Astrocyte (in vitro differentiated cells and primary cell): ENCODE measurements at regions not wholly inside any gene's neighbourhood (a gene's known extent, or its start where the extent isn't known, plus 50 kb on each side); places are given as distances from the start of the nearest gene placed in this dataset.

Experiments
- DNase-seq: peaks from one replicate; pipeline ENCODE4 v3.0.0-alpha.2; 2010; ENCODE audit warnings: low read depth
- FAIRE-seq: peaks from 2 replicates; lab custom pipeline; 2011; peaks lifted over from hg19 to GRCh38; lab: Jason Lieb, UNC
- H2AFZ ChIP-seq: 2 replicates; pipeline ENCODE4 v1.6.0; 2012; ENCODE audit warnings: low read depth, low read length, inconsistent platforms
- H3K27ac ChIP-seq: 2 replicates; pipeline ENCODE4 v1.5.1; 2011; ENCODE audit warnings: low read depth, low read length, inconsistent platforms
- H3K27me3 ChIP-seq: 2 replicates; pipeline ENCODE4 v1.6.0; 2011; ENCODE audit warnings: low read length, inconsistent platforms; ENCODE audit not compliant: insufficient read depth
- H3K36me3 ChIP-seq: 2 replicates; pipeline ENCODE4 v1.5.1; 2011; ENCODE audit warnings: low read length, inconsistent platforms; ENCODE audit not compliant: insufficient read depth
- H3K4me1 ChIP-seq: 2 replicates; pipeline ENCODE4 v1.5.1; 2011; ENCODE audit warnings: low read length, inconsistent platforms; ENCODE audit not compliant: insufficient read depth
- H3K4me2 ChIP-seq: 2 replicates; pipeline ENCODE4 v1.6.0; 2012; ENCODE audit warnings: low read length, inconsistent platforms
- H3K4me3 ChIP-seq: 2 replicates; pipeline ENCODE4 v1.5.1; 2011; ENCODE audit warnings: low read depth, mild to moderate bottlenecking, low read length, inconsistent platforms; ENCODE audit not compliant: insufficient read depth
- H3K79me2 ChIP-seq: 2 replicates; pipeline ENCODE4 v1.6.0; 2012; ENCODE audit warnings: mild to moderate bottlenecking, low read length, inconsistent platforms; ENCODE audit not compliant: insufficient read depth
- H3K9ac ChIP-seq: 2 replicates; pipeline ENCODE4 v1.6.0; 2012; ENCODE audit warnings: mild to moderate bottlenecking, low read length, inconsistent platforms
- H3K9me3 ChIP-seq: 2 replicates; pipeline ENCODE4 v1.5.1; 2012; ENCODE audit warnings: low read depth, mild to moderate bottlenecking, low read length, inconsistent platforms; ENCODE audit not compliant: insufficient read depth
- H4K20me1 ChIP-seq: 2 replicates; pipeline ENCODE4 v1.6.0; 2012; ENCODE audit warnings: low read length, inconsistent platforms; ENCODE audit not compliant: insufficient read depth
- H3K27ac Mint-ChIP-seq: one replicate; pipeline ENCODE4 v1.8.0; 2021; ENCODE audit warnings: mild to moderate bottlenecking, mixed read lengths; ENCODE audit not compliant: unreplicated experiment
- H3K27me3 Mint-ChIP-seq: one replicate; pipeline ENCODE4 v1.8.0; 2021; ENCODE audit warnings: low read depth, mixed read lengths; ENCODE audit not compliant: unreplicated experiment
- H3K36me3 Mint-ChIP-seq: one replicate; pipeline ENCODE4 v1.8.0; 2021; ENCODE audit warnings: low read depth, mixed read lengths; ENCODE audit not compliant: unreplicated experiment
- H3K4me1 Mint-ChIP-seq: one replicate; pipeline ENCODE4 v1.8.0; 2021; ENCODE audit warnings: low read depth, mixed read lengths; ENCODE audit not compliant: unreplicated experiment
- H3K4me3 Mint-ChIP-seq: one replicate; pipeline ENCODE4 v1.8.0; 2021; ENCODE audit warnings: mild to moderate bottlenecking, moderate library complexity, mixed read lengths; ENCODE audit not compliant: unreplicated experiment
- H3K9me3 Mint-ChIP-seq: one replicate; pipeline ENCODE4 v1.8.0; 2021; ENCODE audit warnings: mild to moderate bottlenecking, mixed read lengths; ENCODE audit not compliant: unreplicated experiment
- EZH2 ChIP-seq: IDR thresholded peaks from 2 replicates; pipeline ENCODE4 v1.6.1; 2012; ENCODE audit warnings: mild to moderate bottlenecking, low read length, inconsistent platforms; ENCODE audit not compliant: insufficient read depth
- TF ChIP-seq, protein P1 (sequence below): IDR thresholded peaks from 2 replicates; pipeline ENCODE4 v1.5.1; 2011; ENCODE audit warnings: low read depth, mild to moderate bottlenecking, inconsistent platforms, low read length, moderate library complexity; ENCODE audit not compliant: insufficient read depth

DNA sequence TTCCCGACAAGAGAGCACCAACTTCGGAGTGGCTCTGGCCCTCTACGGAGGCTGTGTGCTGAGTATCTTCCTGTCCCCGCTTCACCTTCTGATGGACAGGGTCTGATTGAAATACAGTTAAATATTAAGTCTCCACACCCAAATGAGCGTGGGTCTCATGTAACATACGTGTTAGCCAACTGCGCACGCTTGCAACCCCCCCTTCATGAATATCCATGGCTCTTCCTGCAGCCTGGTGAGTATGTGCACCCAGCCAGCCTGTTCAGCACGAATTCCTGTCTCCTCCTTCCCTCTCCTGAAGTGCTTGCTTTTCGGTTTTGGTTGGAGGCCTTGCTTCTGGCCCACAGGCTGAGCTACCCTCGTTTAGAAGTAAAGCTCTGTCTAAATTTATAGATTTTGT, 102.9 kb upstream of the FRMD1 start:
- peaks cover 5% of the 10 kb centered on the region for H3K9me3 Mint-ChIP-seq
- TF ChIP-seq EZH2, result no peak
- TF ChIP-seq, protein P1, sequence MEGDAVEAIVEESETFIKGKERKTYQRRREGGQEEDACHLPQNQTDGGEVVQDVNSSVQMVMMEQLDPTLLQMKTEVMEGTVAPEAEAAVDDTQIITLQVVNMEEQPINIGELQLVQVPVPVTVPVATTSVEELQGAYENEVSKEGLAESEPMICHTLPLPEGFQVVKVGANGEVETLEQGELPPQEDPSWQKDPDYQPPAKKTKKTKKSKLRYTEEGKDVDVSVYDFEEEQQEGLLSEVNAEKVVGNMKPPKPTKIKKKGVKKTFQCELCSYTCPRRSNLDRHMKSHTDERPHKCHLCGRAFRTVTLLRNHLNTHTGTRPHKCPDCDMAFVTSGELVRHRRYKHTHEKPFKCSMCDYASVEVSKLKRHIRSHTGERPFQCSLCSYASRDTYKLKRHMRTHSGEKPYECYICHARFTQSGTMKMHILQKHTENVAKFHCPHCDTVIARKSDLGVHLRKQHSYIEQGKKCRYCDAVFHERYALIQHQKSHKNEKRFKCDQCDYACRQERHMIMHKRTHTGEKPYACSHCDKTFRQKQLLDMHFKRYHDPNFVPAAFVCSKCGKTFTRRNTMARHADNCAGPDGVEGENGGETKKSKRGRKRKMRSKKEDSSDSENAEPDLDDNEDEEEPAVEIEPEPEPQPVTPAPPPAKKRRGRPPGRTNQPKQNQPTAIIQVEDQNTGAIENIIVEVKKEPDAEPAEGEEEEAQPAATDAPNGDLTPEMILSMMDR, result no peak
- H3K9ac ChIP-seq, result no peak overlapping the region
- H3K27ac ChIP-seq, result no peak overlapping the region
- H4K20me1 ChIP-seq, result no peaks in the 10 kb centered on the region
- no peaks in the 10 kb centered on the region for H3K4me1 ChIP-seq
- FAIRE-seq (no peak), DNase-seq (no peak)
- no peak overlapping the region for H3K4me3 ChIP-seq
- H3K36me3 Mint-ChIP-seq, result peaks cover under 1% of the 10 kb centered on the region
- no peaks in the 10 kb centered on the region for H3K4me1 Mint-ChIP-seq
- no peaks in the 10 kb centered on the region for H3K9me3 ChIP-seq
- H3K27me3 ChIP-seq, result no peaks in the 10 kb centered on the region
- no peak overlapping the region for H3K4me3 Mint-ChIP-seq
- no peak overlapping the region for H3K4me2 ChIP-seq
- no peak overlapping the region for H2AFZ ChIP-seq
- peaks cover 51% of the 10 kb centered on the region for H3K27me3 Mint-ChIP-seq
- H3K36me3 ChIP-seq, result no peaks in the 10 kb centered on the region
- H3K79me2 ChIP-seq, result no peaks in the 10 kb centered on the region
- H3K27ac Mint-ChIP-seq, result no peak overlapping the region

DNA sequence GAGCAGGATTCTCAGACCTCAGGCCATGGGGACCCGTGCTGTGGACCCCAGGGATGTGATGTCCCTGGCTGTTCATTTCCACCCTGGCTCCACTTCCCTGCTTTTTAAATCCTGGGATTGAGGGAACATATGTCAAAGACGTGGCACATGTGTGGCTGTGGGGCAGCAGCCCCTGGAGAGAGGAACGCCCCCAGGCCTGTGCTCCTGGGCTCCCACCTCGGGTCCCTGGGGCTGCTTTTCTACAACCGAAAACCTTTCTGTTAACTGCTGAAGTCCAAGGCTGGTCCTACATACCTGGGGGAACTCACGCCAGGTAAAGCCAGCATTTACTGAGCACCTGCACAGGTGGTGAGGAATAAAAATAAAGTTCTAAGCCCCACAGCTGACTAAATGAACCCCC, 102.3 kb upstream of the FRMD1 start:
- TF ChIP-seq, protein P1, result no peak
- TF ChIP-seq EZH2, result no peak
- no peaks in the 10 kb centered on the region for H3K36me3 Mint-ChIP-seq
- H3K9me3 Mint-ChIP-seq, result peaks cover 5% of the 10 kb centered on the region
- Histone ChIP-seq H3K4me2 (no peak overlapping the region), H3K4me1 (no peaks in the 10 kb centered on the region), H3K27ac (no peak overlapping the region), H3K27me3 (no peaks in the 10 kb centered on the region), H2AFZ (no peak overlapping the region), H3K4me3 (no peak overlapping the region), H3K79me2 (no peaks in the 10 kb centered on the region), H3K9ac (no peak overlapping the region), H3K9me3 (no peaks in the 10 kb centered on the region), H3K36me3 (no peaks in the 10 kb centered on the region), H4K20me1 (no peaks in the 10 kb centered on the region)
- H3K4me1 Mint-ChIP-seq, result no peaks in the 10 kb centered on the region
- DNase-seq (no peak), FAIRE-seq (no peak)
- H3K27ac Mint-ChIP-seq, result no peak overlapping the region
- H3K4me3 Mint-ChIP-seq, result no peak overlapping the region
- peaks cover 52% of the 10 kb centered on the region for H3K27me3 Mint-ChIP-seq

DNA sequence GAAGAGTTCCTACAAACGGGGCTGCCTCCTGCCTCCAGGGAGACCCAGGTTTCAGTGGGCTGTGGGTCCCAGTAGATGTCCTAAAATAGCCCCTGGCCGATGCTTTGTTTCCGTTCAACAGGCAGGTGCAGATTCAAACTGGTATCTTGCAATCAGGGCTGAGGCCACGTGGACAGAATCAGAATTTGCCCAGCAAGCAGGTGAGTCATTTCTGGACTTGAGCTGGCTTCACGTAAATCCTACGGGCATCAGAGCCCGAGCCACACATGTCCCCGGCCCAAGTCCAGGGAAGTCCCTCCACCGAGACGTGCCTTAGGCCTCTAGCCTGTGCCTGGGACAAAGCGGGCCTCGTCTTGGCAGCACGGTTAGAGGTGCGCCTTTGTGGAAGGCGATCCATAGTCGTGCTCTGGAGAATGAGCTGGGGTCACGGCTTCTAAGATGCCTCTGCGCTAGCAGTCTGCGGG, 101.6 kb upstream of the FRMD1 start:
- no peak overlapping the region for H3K9ac ChIP-seq
- no peaks in the 10 kb centered on the region for H3K36me3 Mint-ChIP-seq
- no peak overlapping the region for H3K4me3 Mint-ChIP-seq
- H3K4me3 ChIP-seq, result no peak overlapping the region
- no peaks in the 10 kb centered on the region for H4K20me1 ChIP-seq
- FAIRE-seq (no peak), DNase-seq (no peak)
- H3K27ac ChIP-seq, result no peak overlapping the region
- H3K79me2 ChIP-seq, result no peaks in the 10 kb centered on the region
- H3K4me2 ChIP-seq, result no peak overlapping the region
- no peaks in the 10 kb centered on the region for H3K4me1 ChIP-seq
- H2AFZ ChIP-seq, result no peak overlapping the region
- no peak overlapping the region for H3K27ac Mint-ChIP-seq
- H3K9me3 Mint-ChIP-seq, result peaks cover 5% of the 10 kb centered on the region
- no peaks in the 10 kb centered on the region for H3K9me3 ChIP-seq
- no peaks in the 10 kb centered on the region for H3K4me1 Mint-ChIP-seq
- no peaks in the 10 kb centered on the region for H3K36me3 ChIP-seq
- H3K27me3 ChIP-seq, result no peaks in the 10 kb centered on the region
- H3K27me3 Mint-ChIP-seq, result peaks cover 52% of the 10 kb centered on the region
- TF ChIP-seq EZH2, result no peak
- TF ChIP-seq, protein P1, result no peak
